ENCODE measurements at regions not wholly inside any gene's neighbourhood (a gene's known extent, or its start where the extent isn't known, plus 50 kb on each side); places are given as distances from the start of the nearest gene placed in this dataset.

GRCh38 chr11:70672991-70673653 is 274.8 kb downstream of the CTTN start:
- H3K9me3 ChIP-seq (ENCODE audit: control insufficient read depth, insufficient read depth, low read length): no peaks in the 10 kb centered on the region

GRCh38 chr11:70674605-70675004 is 276.3 kb downstream of the CTTN start:
- H3K36me3 ChIP-seq (ENCODE audit: control insufficient read depth, insufficient read depth, low read length): peaks cover 7% of the 10 kb centered on the region
- H3K4me1 ChIP-seq (ENCODE audit: control insufficient read depth, insufficient read depth, low read length): peaks cover 32% of the 10 kb centered on the region
- DNase-seq (ENCODE audit: low read depth in 4 of 6, low spot score in 6 of 6): no peak
- WGBS (ENCODE audit: insufficient coverage): 93% methylated on average over 2 of the region's 3 CpGs
- H3K4me3 ChIP-seq (ENCODE audit: low read depth, low read length): no peak overlapping the region
- H3K9me3 ChIP-seq (ENCODE audit: control insufficient read depth, insufficient read depth, low read length): no peaks in the 10 kb centered on the region
- no peak overlapping the region for H3K27ac ChIP-seq (ENCODE audit: low read depth, low read length)
- no peaks in the 10 kb centered on the region for H3K27me3 ChIP-seq (ENCODE audit: control insufficient read depth, insufficient read depth, low read length)

More at GRCh38 chr11:70672991-70673653, 274.8 kb downstream of the CTTN start:
- Histone ChIP-seq H3K36me3 (ENCODE audit: control insufficient read depth, insufficient read depth, low read length) (peaks cover 14% of the 10 kb centered on the region), H3K27me3 (ENCODE audit: control insufficient read depth, insufficient read depth, low read length) (no peaks in the 10 kb centered on the region), H3K27ac (ENCODE audit: low read depth, low read length) (no peak overlapping the region), H3K4me3 (ENCODE audit: low read depth, low read length) (no peak overlapping the region), H3K4me1 (ENCODE audit: control insufficient read depth, insufficient read depth, low read length) (peaks cover 37% of the 10 kb centered on the region)
- 78% methylated on average over 6 of the region's 8 CpGs for WGBS (ENCODE audit: insufficient coverage)
- DNase-seq (ENCODE audit: low read depth in 4 of 6, low spot score in 6 of 6): no peak

GRCh38 chr11:70675697-70676374 is 277.5 kb downstream of the CTTN start:
- DNase-seq (ENCODE audit: low read depth in 4 of 6, low spot score in 6 of 6): no peak
- Histone ChIP-seq H3K9me3 (ENCODE audit: control insufficient read depth, insufficient read depth, low read length) (no peaks in the 10 kb centered on the region), H3K4me3 (ENCODE audit: low read depth, low read length) (no peak overlapping the region), H3K27me3 (ENCODE audit: control insufficient read depth, insufficient read depth, low read length) (no peaks in the 10 kb centered on the region), H3K4me1 (ENCODE audit: control insufficient read depth, insufficient read depth, low read length) (peaks cover 20% of the 10 kb centered on the region), H3K27ac (ENCODE audit: low read depth, low read length) (no peak overlapping the region), H3K36me3 (ENCODE audit: control insufficient read depth, insufficient read depth, low read length) (peaks cover 4% of the 10 kb centered on the region)
- 71% methylated on average over 6 of the region's 7 CpGs for WGBS (ENCODE audit: insufficient coverage)

GRCh38 chr11:70677232-70677916 is 279.0 kb downstream of the CTTN start:
- Histone ChIP-seq H3K9me3 (ENCODE audit: control insufficient read depth, insufficient read depth, low read length) (no peaks in the 10 kb centered on the region), H3K27me3 (ENCODE audit: control insufficient read depth, insufficient read depth, low read length) (no peaks in the 10 kb centered on the region)
- WGBS (ENCODE audit: insufficient coverage): 92% methylated on average over 16 of the region's 19 CpGs

GRCh38 chr11:70678931-70679900 is 280.9 kb downstream of the CTTN start:
- Histone ChIP-seq H3K4me3 (ENCODE audit: low read depth, low read length) (no peak overlapping the region), H3K9me3 (ENCODE audit: control insufficient read depth, insufficient read depth, low read length) (no peaks in the 10 kb centered on the region), H3K27me3 (ENCODE audit: control insufficient read depth, insufficient read depth, low read length) (no peaks in the 10 kb centered on the region), H3K36me3 (ENCODE audit: control insufficient read depth, insufficient read depth, low read length) (peaks cover 6% of the 10 kb centered on the region), H3K27ac (ENCODE audit: low read depth, low read length) (no peak overlapping the region), H3K4me1 (ENCODE audit: control insufficient read depth, insufficient read depth, low read length) (peaks cover 4% of the 10 kb centered on the region)
- no peak for DNase-seq (ENCODE audit: low read depth in 4 of 6, low spot score in 6 of 6)
- WGBS (ENCODE audit: insufficient coverage): 94% methylated on average over 28 of the region's 29 CpGs

More at GRCh38 chr11:70677232-70677916, 279.0 kb downstream of the CTTN start:
- Histone ChIP-seq H3K27ac (ENCODE audit: low read depth, low read length) (no peak overlapping the region), H3K4me1 (ENCODE audit: control insufficient read depth, insufficient read depth, low read length) (peaks cover 9% of the 10 kb centered on the region), H3K4me3 (ENCODE audit: low read depth, low read length) (no peak overlapping the region), H3K36me3 (ENCODE audit: control insufficient read depth, insufficient read depth, low read length) (peaks cover 4% of the 10 kb centered on the region)
- DNase-seq (ENCODE audit: low read depth in 4 of 6, low spot score in 6 of 6): no peak

DNA sequence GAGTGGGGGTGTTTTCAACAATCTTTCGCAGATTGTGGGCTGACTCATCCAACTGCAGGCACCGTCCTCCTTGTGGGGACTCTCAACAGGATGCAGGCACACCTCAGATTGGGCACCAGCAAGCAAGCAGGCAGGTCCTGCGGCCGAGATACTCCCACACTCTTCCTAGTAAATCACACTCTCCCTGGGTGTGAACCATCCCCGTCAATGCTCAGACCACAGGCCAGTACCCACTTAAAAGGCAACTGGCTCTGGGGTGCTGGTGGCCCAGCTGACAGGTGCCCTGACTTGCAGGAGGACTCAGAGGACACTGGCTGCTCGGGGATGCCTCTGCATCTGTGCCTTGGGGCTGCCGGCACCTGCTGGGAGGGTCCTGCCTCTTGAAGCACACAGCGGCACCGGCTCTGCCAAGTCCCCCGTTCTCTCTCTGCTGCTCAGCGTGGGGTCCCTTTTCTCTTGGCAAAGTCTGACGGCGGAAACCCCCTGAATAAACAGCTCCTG is 282.5 kb downstream of the CTTN start:
- 37% methylated on average over 11 of the region's 13 CpGs for WGBS (ENCODE audit: insufficient coverage)
- peaks cover 6% of the 10 kb centered on the region for H3K36me3 ChIP-seq (ENCODE audit: control insufficient read depth, insufficient read depth, low read length)
- peak in 2 of 6 donors; percentile 41 to 56 for DNase-seq (ENCODE audit: low read depth in 4 of 6, low spot score in 6 of 6)
- no peaks in the 10 kb centered on the region for H3K27me3 ChIP-seq (ENCODE audit: control insufficient read depth, insufficient read depth, low read length)
- H3K4me1 ChIP-seq (ENCODE audit: control insufficient read depth, insufficient read depth, low read length): peaks cover 4% of the 10 kb centered on the region
- no peak overlapping the region for H3K4me3 ChIP-seq (ENCODE audit: low read depth, low read length)
- no peak overlapping the region for H3K27ac ChIP-seq (ENCODE audit: low read depth, low read length)
- H3K9me3 ChIP-seq (ENCODE audit: control insufficient read depth, insufficient read depth, low read length): no peaks in the 10 kb centered on the region

- no peak overlapping the region for H3K4me3 ChIP-seq (ENCODE audit: low read depth, low read length)
- H3K4me1 ChIP-seq (ENCODE audit: control insufficient read depth, insufficient read depth, low read length): no peaks in the 10 kb centered on the region
- no peaks in the 10 kb centered on the region for H3K9me3 ChIP-seq (ENCODE audit: control insufficient read depth, insufficient read depth, low read length)
- 84% methylated on average over 9 of the region's 10 CpGs for WGBS (ENCODE audit: insufficient coverage)
- no peaks in the 10 kb centered on the region for H3K27me3 ChIP-seq (ENCODE audit: control insufficient read depth, insufficient read depth, low read length)
- H3K27ac ChIP-seq (ENCODE audit: low read depth, low read length): no peak overlapping the region
- DNase-seq (ENCODE audit: low read depth in 4 of 6, low spot score in 6 of 6): no peak
- H3K36me3 ChIP-seq (ENCODE audit: control insufficient read depth, insufficient read depth, low read length): peaks cover 6% of the 10 kb centered on the region
Observed at GRCh38 chr11:70682056-70682455, 283.7 kb downstream of the CTTN start.

- DNase-seq (ENCODE audit: low read depth in 4 of 6, low spot score in 6 of 6): no peak
- Histone ChIP-seq H3K27me3 (ENCODE audit: control insufficient read depth, insufficient read depth, low read length) (no peaks in the 10 kb centered on the region), H3K9me3 (ENCODE audit: control insufficient read depth, insufficient read depth, low read length) (no peaks in the 10 kb centered on the region), H3K4me1 (ENCODE audit: control insufficient read depth, insufficient read depth, low read length) (no peaks in the 10 kb centered on the region), H3K36me3 (ENCODE audit: control insufficient read depth, insufficient read depth, low read length) (peaks cover 9% of the 10 kb centered on the region), H3K27ac (ENCODE audit: low read depth, low read length) (no peak overlapping the region), H3K4me3 (ENCODE audit: low read depth, low read length) (no peak overlapping the region)
- WGBS (ENCODE audit: insufficient coverage): 97% methylated on average over 10 of the region's 12 CpGs
Observed at GRCh38 chr11:70682760-70683159, 284.4 kb downstream of the CTTN start.

DNA sequence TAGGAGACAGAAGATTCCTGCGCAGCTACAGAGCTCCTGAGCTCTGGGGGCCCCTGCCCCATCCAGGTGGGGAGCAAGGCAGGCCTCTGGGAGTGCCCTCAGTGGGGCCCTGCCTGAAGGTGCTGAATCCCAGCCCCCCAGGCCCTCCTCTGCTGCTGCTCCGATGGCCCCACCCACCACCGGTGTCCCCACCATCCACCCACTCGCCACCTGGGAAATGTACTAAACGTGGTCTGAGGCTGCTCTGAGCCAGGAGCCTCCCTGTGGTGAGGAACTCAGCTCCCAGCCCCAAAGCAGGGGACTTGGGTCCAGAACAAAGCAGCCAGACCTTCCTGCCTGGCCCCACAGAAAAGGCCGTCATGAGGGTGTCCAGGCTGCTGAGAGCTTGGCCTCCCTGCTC is 289.4 kb downstream of the CTTN start:
- Histone ChIP-seq H3K27me3 (ENCODE audit: control insufficient read depth, insufficient read depth, low read length) (no peaks in the 10 kb centered on the region), H3K27ac (ENCODE audit: low read depth, low read length) (no peak overlapping the region), H3K4me1 (ENCODE audit: control insufficient read depth, insufficient read depth, low read length) (no peaks in the 10 kb centered on the region), H3K4me3 (ENCODE audit: low read depth, low read length) (no peak overlapping the region), H3K36me3 (ENCODE audit: control insufficient read depth, insufficient read depth, low read length) (peaks cover 8% of the 10 kb centered on the region), H3K9me3 (ENCODE audit: control insufficient read depth, insufficient read depth, low read length) (no peaks in the 10 kb centered on the region)
- WGBS (ENCODE audit: insufficient coverage): 70% methylated on average over 6 of the region's 6 CpGs
- DNase-seq (ENCODE audit: low read depth in 4 of 6, low spot score in 6 of 6): no peak
